ENCODE measurements at regions not wholly inside any gene's neighbourhood (a gene's known extent, or its start where the extent isn't known, plus 50 kb on each side); places are given as distances from the start of the nearest gene placed in this dataset.

- Histone ChIP-seq H3K27me3 (ENCODE audit: control insufficient read depth, insufficient read depth, low read length) (no peaks in the 10 kb centered on the region), H3K36me3 (ENCODE audit: control insufficient read depth, insufficient read depth, low read length) (no peaks in the 10 kb centered on the region), H3K4me3 (ENCODE audit: low read depth, low read length) (no peak overlapping the region)
- no peak for FAIRE-seq
- no peak for DNase-seq (ENCODE audit: low read depth)
- no peak for TF ChIP-seq CTCF (IDR thresholded peaks at IDR 0.05; ENCODE audit: insufficient read depth, low read length, severe bottlenecking)
Observed at GRCh38 chr16:26510924-26511323, 555.8 kb upstream of the C16orf82 start.

DNA sequence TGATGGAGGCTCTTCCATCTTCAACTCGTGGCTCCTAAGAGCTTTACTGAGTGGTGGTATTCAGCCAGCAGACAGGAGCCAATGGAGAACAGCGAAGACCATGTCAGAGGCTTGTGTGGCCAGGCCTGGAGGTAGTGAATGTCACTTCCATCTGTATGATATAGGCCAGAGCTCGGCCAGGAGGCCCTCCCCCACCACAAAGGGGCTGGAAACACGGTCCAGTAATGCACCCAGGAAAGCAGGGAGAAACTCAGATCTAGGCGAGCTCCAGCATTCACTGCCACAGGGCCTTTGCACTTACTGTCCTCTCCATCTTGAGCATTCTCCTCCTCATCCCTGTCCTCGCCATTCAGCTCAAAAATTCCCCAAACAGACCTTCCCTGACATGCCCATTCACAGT is 555.3 kb upstream of the C16orf82 start:
- no peak overlapping the region for H3K4me3 ChIP-seq (ENCODE audit: low read depth, low read length)
- no peak for TF ChIP-seq CTCF (IDR thresholded peaks at IDR 0.05; ENCODE audit: insufficient read depth, low read length, severe bottlenecking)
- no peak for DNase-seq (ENCODE audit: low read depth)
- no peak for FAIRE-seq
- H3K36me3 ChIP-seq (ENCODE audit: control insufficient read depth, insufficient read depth, low read length) = no peaks in the 10 kb centered on the region
- no peaks in the 10 kb centered on the region for H3K27me3 ChIP-seq (ENCODE audit: control insufficient read depth, insufficient read depth, low read length)

DNA sequence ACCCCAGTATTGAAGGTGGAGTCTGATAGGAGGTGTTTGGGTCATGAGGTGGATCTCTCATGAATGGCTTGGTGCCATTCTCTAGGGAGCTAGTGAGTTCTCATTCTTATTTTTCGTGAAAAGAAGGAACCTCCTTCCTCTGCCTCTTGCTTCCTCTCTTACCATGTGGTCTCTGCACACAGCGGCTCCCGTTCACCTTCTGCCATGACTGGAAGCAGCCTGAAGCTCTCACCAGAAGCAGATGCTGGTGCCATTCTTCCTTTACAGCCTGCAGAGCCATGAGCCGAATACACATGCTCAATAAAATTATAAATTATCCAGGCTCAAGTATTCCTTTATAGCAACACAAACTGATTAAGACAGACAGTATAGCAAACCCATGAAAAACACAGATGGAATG is 545.1 kb upstream of the C16orf82 start:
- FAIRE-seq (no peak), DNase-seq (ENCODE audit: low read depth) (no peak)
- Histone ChIP-seq H3K36me3 (ENCODE audit: control insufficient read depth, insufficient read depth, low read length) (no peaks in the 10 kb centered on the region), H3K4me3 (ENCODE audit: low read depth, low read length) (no peak overlapping the region), H3K27me3 (ENCODE audit: control insufficient read depth, insufficient read depth, low read length) (no peaks in the 10 kb centered on the region)
- TF ChIP-seq CTCF (IDR thresholded peaks at IDR 0.05; ENCODE audit: insufficient read depth, low read length, severe bottlenecking) = no peak

DNA sequence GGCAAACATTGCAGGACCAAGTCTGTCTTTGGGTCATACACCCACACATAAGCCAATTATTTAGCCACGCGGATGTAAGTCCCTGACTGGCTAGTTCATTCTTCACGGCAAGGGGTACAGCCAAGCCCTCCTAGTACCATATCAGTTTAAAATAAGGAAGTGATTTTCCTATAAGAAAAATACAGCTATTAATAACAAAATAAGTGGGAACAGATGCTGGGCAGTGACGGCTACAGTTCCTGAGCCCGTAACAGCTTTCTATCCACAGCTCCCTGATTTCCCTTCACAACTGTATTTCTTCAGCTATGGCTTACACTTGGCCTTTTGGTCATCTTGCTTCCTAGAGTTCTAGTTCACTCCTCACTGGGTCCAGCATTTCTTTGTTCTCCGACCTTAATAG is 542.4 kb upstream of the C16orf82 start:
- DNase-seq (ENCODE audit: low read depth) = no peak
- FAIRE-seq = no peak
- no peak for TF ChIP-seq CTCF (IDR thresholded peaks at IDR 0.05; ENCODE audit: insufficient read depth, low read length, severe bottlenecking)
- Histone ChIP-seq H3K27me3 (ENCODE audit: control insufficient read depth, insufficient read depth, low read length) (no peaks in the 10 kb centered on the region), H3K36me3 (ENCODE audit: control insufficient read depth, insufficient read depth, low read length) (no peaks in the 10 kb centered on the region), H3K4me3 (ENCODE audit: low read depth, low read length) (no peak overlapping the region)

- DNase-seq (ENCODE audit: low read depth) (no peak), FAIRE-seq (no peak)
- Histone ChIP-seq H3K4me3 (ENCODE audit: low read depth, low read length) (no peak overlapping the region), H3K27me3 (ENCODE audit: control insufficient read depth, insufficient read depth, low read length) (no peaks in the 10 kb centered on the region), H3K36me3 (ENCODE audit: control insufficient read depth, insufficient read depth, low read length) (no peaks in the 10 kb centered on the region)
- TF ChIP-seq CTCF (IDR thresholded peaks at IDR 0.05; ENCODE audit: insufficient read depth, low read length, severe bottlenecking) = no peak
Observed at GRCh38 chr16:26524846-26525245, 541.9 kb upstream of the C16orf82 start.

- no peak for TF ChIP-seq CTCF (IDR thresholded peaks at IDR 0.05; ENCODE audit: insufficient read depth, low read length, severe bottlenecking)
- no peaks in the 10 kb centered on the region for H3K36me3 ChIP-seq (ENCODE audit: control insufficient read depth, insufficient read depth, low read length)
Observed at GRCh38 chr16:26525856-26526255, 540.9 kb upstream of the C16orf82 start.

More at GRCh38 chr16:26525856-26526255, 540.9 kb upstream of the C16orf82 start:
- no peak for DNase-seq (ENCODE audit: low read depth)
- FAIRE-seq = no peak
- Histone ChIP-seq H3K27me3 (ENCODE audit: control insufficient read depth, insufficient read depth, low read length) (no peaks in the 10 kb centered on the region), H3K4me3 (ENCODE audit: low read depth, low read length) (no peak overlapping the region)

Data from bronchial epithelial cell (primary cell).